22Rv1 (cell line): ENCODE measurements at regions not wholly inside any gene's neighbourhood (a gene's known extent, or its start where the extent isn't known, plus 50 kb on each side); places are given as distances from the start of the nearest gene placed in this dataset.
"Not testable (repeated sequence)": the region's sequence is repeated elsewhere in the genome, so short reads cannot be mapped to it uniquely, and the experiment has no call there.

Experiments
- H3K27ac ChIP-seq: fragments of 450-650 bp; 2 replicates; pipeline ENCODE4 v1.5.1; 2017
- ZFX ChIP-seq: fragments of 450-650 bp; IDR thresholded peaks from 2 replicates; pipeline ENCODE4 v1.6.1; 2017; ENCODE audit warnings: antibody characterized with exemption, borderline replicate concordance
- TF ChIP-seq, protein P1 (sequence below): fragments of 450-650 bp; IDR thresholded peaks from 2 replicates; pipeline ENCODE4 v1.5.1; 2017; ENCODE audit warnings: mild to moderate bottlenecking

DNA sequence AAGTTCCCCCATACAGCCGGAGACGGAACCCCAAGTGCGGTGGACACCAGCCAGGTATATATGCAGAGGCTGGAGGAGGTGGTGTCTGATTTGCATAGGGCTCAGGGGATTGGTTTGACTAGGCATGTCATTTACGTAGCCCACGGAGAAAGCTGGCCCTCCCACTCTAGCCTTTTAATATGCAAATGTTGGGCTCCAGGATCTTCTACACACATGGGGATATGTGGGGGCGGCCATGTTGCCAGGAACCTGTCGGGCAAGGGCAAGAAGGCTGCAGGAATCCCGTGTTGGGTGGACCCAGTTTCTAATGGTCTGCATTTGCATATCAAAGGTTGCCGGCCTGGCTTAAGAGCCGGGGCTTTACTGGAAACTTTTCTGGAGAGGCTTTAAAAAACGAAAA, 57.4 kb downstream of the FTHL17 start:
- H3K27ac ChIP-seq: not testable (repeated sequence)

DNA sequence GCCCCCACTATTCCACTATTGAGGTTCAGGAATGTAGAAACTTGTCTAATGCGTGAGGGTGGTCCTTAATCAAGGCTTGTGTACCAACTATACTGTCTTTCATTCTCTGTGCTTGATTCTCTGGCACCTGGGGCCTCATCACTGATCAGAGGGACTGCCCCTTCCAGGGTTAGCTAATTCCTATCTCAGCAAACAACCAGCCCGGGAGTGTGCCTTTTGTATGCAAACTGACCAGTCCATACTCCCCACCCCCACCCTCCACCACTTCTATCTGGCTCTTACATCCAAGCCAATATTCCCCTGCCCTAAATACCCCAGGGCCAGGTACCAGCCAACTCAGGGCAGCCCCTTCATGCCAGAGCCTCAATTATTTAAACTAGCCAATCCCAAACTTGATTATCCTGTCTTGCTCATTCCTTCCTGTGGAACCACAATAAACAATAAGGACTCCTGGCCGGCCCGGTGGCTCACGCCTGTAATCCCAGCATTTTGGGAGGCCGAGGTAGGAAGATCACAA, 59.3 kb downstream of the FTHL17 start:
- no peak overlapping the region for H3K27ac ChIP-seq
- TF ChIP-seq ZFX: no peak
- TF ChIP-seq, protein P1, sequence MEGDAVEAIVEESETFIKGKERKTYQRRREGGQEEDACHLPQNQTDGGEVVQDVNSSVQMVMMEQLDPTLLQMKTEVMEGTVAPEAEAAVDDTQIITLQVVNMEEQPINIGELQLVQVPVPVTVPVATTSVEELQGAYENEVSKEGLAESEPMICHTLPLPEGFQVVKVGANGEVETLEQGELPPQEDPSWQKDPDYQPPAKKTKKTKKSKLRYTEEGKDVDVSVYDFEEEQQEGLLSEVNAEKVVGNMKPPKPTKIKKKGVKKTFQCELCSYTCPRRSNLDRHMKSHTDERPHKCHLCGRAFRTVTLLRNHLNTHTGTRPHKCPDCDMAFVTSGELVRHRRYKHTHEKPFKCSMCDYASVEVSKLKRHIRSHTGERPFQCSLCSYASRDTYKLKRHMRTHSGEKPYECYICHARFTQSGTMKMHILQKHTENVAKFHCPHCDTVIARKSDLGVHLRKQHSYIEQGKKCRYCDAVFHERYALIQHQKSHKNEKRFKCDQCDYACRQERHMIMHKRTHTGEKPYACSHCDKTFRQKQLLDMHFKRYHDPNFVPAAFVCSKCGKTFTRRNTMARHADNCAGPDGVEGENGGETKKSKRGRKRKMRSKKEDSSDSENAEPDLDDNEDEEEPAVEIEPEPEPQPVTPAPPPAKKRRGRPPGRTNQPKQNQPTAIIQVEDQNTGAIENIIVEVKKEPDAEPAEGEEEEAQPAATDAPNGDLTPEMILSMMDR: no peak

DNA sequence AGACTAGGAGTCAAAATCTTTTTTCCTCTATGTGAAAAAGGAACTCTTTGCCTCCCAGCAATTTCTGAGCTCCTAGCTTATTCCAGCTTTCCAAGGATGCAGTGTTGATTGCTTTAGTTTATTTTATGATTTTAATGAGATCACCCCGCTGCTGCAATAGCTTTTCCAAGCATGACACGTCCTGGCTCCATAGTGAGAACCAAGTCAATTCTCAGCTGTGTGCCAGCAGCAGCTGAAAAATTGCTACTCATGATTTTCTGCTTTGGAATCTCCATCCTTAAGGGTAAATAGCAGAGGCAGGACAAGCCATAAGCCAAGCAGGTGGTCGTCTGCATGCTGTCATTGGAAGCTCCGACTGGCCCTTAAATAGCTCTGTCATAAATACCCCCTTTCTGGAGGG, 64.5 kb downstream of the FTHL17 start:
- TF ChIP-seq, protein P1: no peak
- no peak for TF ChIP-seq ZFX
- H3K27ac ChIP-seq: no peak overlapping the region

DNA sequence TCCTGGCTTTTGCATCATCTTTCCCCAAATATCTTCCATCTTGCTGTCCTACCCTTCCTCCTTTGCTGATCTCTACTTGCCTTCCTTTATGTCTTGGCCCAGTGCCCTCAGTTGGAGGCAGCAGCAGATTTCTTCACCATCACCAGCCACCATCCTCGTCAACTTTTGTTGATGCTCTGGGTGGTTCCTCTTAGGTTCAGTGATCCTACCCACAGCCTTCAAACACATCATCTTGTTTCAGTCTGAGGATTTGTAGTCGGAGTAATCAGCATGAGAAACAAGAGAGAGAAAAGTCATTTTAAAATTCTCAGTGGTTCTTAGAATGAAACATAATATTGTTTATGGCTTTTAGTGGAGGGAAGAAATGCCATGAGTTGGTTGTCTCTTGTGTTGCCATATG, 65.8 kb downstream of the FTHL17 start:
- no peak for TF ChIP-seq ZFX
- TF ChIP-seq, protein P1: no peak
- H3K27ac ChIP-seq: no peak overlapping the region

DNA sequence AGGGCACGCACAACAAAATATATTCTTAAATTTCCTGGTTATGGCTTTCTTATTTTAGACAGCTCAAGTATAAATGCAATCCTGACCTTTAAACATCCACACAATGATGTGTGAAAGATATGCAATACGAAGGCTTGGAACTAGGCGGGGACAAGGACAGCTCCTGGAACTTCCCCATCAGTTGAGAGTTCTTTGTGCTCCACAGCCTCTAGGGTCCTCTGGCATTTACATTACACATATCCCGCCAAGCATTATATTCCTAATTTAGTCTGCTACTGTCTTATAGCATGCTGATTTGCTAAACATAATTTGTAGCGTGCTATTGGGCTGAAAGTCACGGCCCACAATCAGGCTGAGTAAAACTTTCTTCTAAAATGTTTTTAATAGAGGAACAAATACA, 74.4 kb downstream of the FTHL17 start:
- H3K27ac ChIP-seq: no peak overlapping the region
- no peak for TF ChIP-seq ZFX
- TF ChIP-seq, protein P1: no peak

DNA sequence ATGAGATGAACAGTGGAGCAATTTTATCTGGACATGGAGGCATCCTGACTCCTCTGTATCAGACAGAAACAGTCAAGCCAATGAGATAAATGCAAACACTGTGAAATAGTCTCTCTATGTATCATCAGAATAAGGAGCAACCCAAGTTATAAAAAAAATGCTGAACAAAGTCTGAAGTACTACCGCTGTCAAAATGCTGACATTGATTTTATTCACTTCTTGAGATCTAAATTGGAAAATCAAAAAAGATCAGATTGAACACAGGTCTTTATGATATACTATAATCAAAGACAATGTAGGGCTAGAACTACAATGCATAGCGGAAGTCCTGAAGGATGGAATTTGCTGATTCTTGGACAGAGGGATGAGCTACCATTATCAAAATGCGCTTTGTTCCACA, 76.1 kb downstream of the FTHL17 start:
- TF ChIP-seq, protein P1: no peak
- TF ChIP-seq ZFX: no peak
- no peak overlapping the region for H3K27ac ChIP-seq

DNA sequence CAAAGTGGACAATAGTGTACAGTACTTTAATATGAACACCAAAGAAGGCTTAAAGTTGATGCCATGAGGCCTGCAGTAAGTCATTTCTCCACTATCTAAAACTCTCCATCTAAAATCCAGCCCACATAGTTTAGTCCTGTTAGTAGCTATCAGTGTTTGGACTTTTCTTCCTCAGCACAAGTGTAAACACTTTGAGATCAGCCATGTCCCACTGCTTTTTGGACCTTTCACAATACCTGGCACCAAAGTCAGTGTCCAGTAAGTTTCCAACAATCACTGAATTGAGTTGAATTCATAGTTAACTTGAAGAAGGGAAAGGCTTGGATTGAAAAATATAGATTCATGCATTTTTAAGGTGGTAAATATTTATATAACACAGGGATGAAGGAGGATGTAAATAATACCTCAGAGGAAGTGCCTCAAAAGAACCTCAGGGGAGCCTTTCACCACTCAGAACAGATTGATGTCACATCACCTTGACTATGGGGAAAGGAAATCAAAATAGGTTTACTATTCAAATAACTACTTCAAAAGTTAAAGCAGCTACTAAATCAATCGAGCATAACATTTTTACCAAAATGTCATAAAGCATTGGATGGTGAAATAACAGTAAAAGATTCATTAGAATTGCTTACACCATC, 76.7 kb downstream of the FTHL17 start:
- H3K27ac ChIP-seq: no peak overlapping the region
- TF ChIP-seq, protein P1: no peak
- no peak for TF ChIP-seq ZFX

DNA sequence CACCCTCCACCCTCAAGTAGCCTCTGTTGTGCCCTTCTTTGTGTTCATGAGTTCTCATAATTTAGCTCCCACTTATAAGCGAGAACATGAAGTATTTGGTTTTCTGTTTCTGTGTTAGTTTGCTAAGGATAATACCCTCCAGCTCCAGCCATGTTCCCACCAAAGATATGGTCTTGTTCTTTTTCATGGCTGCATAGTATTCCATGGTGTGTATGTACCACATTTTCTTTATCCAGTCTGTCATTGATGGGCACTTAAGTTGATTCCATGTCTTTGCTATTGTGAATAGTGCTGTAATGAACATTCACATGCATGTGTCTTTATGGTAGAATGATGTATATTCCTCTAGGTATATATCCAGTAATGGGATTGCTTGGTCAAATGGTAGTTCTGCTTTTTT, 77.8 kb downstream of the FTHL17 start:
- not testable (repeated sequence) for H3K27ac ChIP-seq
